ENCODE measurements at regions not wholly inside any gene's neighbourhood (a gene's known extent, or its start where the extent isn't known, plus 50 kb on each side); places are given as distances from the start of the nearest gene placed in this dataset.

- TF ChIP-seq, protein P1, sequence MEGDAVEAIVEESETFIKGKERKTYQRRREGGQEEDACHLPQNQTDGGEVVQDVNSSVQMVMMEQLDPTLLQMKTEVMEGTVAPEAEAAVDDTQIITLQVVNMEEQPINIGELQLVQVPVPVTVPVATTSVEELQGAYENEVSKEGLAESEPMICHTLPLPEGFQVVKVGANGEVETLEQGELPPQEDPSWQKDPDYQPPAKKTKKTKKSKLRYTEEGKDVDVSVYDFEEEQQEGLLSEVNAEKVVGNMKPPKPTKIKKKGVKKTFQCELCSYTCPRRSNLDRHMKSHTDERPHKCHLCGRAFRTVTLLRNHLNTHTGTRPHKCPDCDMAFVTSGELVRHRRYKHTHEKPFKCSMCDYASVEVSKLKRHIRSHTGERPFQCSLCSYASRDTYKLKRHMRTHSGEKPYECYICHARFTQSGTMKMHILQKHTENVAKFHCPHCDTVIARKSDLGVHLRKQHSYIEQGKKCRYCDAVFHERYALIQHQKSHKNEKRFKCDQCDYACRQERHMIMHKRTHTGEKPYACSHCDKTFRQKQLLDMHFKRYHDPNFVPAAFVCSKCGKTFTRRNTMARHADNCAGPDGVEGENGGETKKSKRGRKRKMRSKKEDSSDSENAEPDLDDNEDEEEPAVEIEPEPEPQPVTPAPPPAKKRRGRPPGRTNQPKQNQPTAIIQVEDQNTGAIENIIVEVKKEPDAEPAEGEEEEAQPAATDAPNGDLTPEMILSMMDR (IDR thresholded peaks at IDR 0.05; ENCODE audit: low read depth, low read length, missing control alignments): no peak
- DNase-seq (ENCODE audit: low read depth): no peak
These were observed 131.5 kb upstream of the CTTNBP2NL start for GRCh38 chr1:112264553-112264952.

GRCh38 chr1:112265931-112266330 is 130.1 kb upstream of the CTTNBP2NL start:
- H3K4me3 ChIP-seq (ENCODE audit: low read depth, low read length): no peak overlapping the region
- TF ChIP-seq, protein P1 (IDR thresholded peaks at IDR 0.05; ENCODE audit: low read depth, low read length, missing control alignments): no peak
- no peak for DNase-seq (ENCODE audit: low read depth)

More at GRCh38 chr1:112264553-112264952, 131.5 kb upstream of the CTTNBP2NL start:
- no peak overlapping the region for H3K4me3 ChIP-seq (ENCODE audit: low read depth, low read length)

- no peak overlapping the region for H3K4me3 ChIP-seq (ENCODE audit: low read depth, low read length)
- TF ChIP-seq, protein P1 (IDR thresholded peaks at IDR 0.05; ENCODE audit: low read depth, low read length, missing control alignments): no peak
- DNase-seq (ENCODE audit: low read depth): no peak
These were observed 128.8 kb upstream of the CTTNBP2NL start for GRCh38 chr1:112267206-112267605.

GRCh38 chr1:112267929-112268328 is 128.1 kb upstream of the CTTNBP2NL start:
- no peak for DNase-seq (ENCODE audit: low read depth)
- TF ChIP-seq, protein P1 (IDR thresholded peaks at IDR 0.05; ENCODE audit: low read depth, low read length, missing control alignments): no peak
- no peak overlapping the region for H3K4me3 ChIP-seq (ENCODE audit: low read depth, low read length)

GRCh38 chr1:112268408-112268807 is 127.6 kb upstream of the CTTNBP2NL start:
- no peak for DNase-seq (ENCODE audit: low read depth)
- TF ChIP-seq, protein P1 (IDR thresholded peaks at IDR 0.05; ENCODE audit: low read depth, low read length, missing control alignments): no peak
- H3K4me3 ChIP-seq (ENCODE audit: low read depth, low read length): no peak overlapping the region

GRCh38 chr1:112271270-112271669 is 124.7 kb upstream of the CTTNBP2NL start:
- TF ChIP-seq, protein P1 (IDR thresholded peaks at IDR 0.05; ENCODE audit: low read depth, low read length, missing control alignments): no peak
- no peak overlapping the region for H3K4me3 ChIP-seq (ENCODE audit: low read depth, low read length)
- DNase-seq (ENCODE audit: low read depth): no peak

DNA sequence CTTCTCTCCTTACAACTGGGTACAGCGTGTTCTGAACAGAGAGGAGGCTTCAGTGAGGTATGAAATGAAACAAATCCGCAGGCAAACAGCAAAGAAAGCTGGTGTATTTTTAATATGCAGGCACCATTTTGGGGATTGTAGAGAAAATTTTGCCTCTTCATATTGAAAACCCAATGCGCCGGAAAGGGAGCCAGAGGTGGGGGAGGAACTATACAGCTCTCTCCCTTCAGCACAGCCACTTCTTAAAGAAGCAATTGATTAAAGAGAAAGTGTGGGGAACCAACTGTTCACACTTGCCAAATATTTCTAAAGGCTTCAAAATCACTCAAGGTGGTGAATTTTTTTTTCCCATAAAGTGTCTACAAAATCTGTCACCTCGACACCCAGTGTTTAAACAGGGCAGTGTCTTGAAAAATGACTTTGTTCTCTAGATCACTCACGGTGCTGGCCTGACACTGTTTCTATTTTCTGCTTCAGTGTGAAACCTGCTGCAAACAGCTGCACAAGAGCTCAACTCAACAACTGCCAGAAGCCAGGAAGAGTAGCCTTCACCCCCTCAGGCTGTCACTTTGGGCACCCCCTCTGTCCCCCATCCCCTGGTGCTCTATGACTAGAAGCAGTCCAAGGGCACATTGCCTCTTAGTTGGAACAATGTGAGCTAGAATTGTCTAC is 123.8 kb upstream of the CTTNBP2NL start:
- H3K4me3 ChIP-seq (ENCODE audit: low read depth, low read length): no peak overlapping the region
- TF ChIP-seq, protein P1 (IDR thresholded peaks at IDR 0.05; ENCODE audit: low read depth, low read length, missing control alignments): no peak
- DNase-seq (ENCODE audit: low read depth): peak; percentile 12
